ENCODE measurements at regions not wholly inside any gene's neighbourhood (a gene's known extent, or its start where the extent isn't known, plus 50 kb on each side); places are given as distances from the start of the nearest gene placed in this dataset.

- TF ChIP-seq, protein P1, sequence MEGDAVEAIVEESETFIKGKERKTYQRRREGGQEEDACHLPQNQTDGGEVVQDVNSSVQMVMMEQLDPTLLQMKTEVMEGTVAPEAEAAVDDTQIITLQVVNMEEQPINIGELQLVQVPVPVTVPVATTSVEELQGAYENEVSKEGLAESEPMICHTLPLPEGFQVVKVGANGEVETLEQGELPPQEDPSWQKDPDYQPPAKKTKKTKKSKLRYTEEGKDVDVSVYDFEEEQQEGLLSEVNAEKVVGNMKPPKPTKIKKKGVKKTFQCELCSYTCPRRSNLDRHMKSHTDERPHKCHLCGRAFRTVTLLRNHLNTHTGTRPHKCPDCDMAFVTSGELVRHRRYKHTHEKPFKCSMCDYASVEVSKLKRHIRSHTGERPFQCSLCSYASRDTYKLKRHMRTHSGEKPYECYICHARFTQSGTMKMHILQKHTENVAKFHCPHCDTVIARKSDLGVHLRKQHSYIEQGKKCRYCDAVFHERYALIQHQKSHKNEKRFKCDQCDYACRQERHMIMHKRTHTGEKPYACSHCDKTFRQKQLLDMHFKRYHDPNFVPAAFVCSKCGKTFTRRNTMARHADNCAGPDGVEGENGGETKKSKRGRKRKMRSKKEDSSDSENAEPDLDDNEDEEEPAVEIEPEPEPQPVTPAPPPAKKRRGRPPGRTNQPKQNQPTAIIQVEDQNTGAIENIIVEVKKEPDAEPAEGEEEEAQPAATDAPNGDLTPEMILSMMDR (IDR thresholded peaks at IDR 0.05) = no peak
- TF ChIP-seq POLR2AphosphoS5 (IDR thresholded peaks at IDR 0.05; ENCODE audit: insufficient read depth in 1 of 2, low read depth in 1 of 2) (no peak), POLR2A (IDR thresholded peaks at IDR 0.05) (no peak)
Observed at GRCh38 chr7:24049296-24049695, 234.7 kb upstream of the NPY start.
